ENCODE measurements at regions not wholly inside any gene's neighbourhood (a gene's known extent, or its start where the extent isn't known, plus 50 kb on each side); places are given as distances from the start of the nearest gene placed in this dataset.

GRCh38 chr22:33204408-33204807, 146.2 kb upstream of the SYN3 start:
- peaks cover 6% of the 10 kb centered on the region for H3K4me1 Mint-ChIP-seq
- DNase-seq = no peak
- no peak overlapping the region for H3K27ac Mint-ChIP-seq
- H3K4me3 Mint-ChIP-seq = no peak overlapping the region
- TF ChIP-seq CTCF (IDR thresholded peaks at IDR 0.05) = no peak
- no peaks in the 10 kb centered on the region for H3K36me3 Mint-ChIP-seq (ENCODE audit: low read depth)
- H3K27me3 Mint-ChIP-seq (ENCODE audit: low read depth, poor library complexity) = peaks cover 65% of the 10 kb centered on the region
- H3K9me3 Mint-ChIP-seq = peaks cover 3% of the 10 kb centered on the region

GRCh38 chr22:33202455-33202854, 144.3 kb upstream of the SYN3 start:
- Mint-ChIP-seq H3K4me3 (no peak overlapping the region), H3K4me1 (peaks cover 6% of the 10 kb centered on the region), H3K27me3 (ENCODE audit: low read depth, poor library complexity) (peaks cover 56% of the 10 kb centered on the region), H3K36me3 (ENCODE audit: low read depth) (no peaks in the 10 kb centered on the region), H3K27ac (no peak overlapping the region), H3K9me3 (peaks cover 9% of the 10 kb centered on the region)
- no peak for TF ChIP-seq CTCF (IDR thresholded peaks at IDR 0.05)
- DNase-seq = no peak

GRCh38 chr22:33194529-33195077, 136.4 kb upstream of the SYN3 start:
- H3K27ac Mint-ChIP-seq = no peak overlapping the region
- no peaks in the 10 kb centered on the region for H3K4me1 Mint-ChIP-seq
- peaks cover 4% of the 10 kb centered on the region for H3K27me3 Mint-ChIP-seq (ENCODE audit: low read depth, poor library complexity)
- H3K4me3 Mint-ChIP-seq = no peak overlapping the region
- H3K9me3 Mint-ChIP-seq = peaks cover 8% of the 10 kb centered on the region
- H3K36me3 Mint-ChIP-seq (ENCODE audit: low read depth) = no peaks in the 10 kb centered on the region
- no peak for TF ChIP-seq CTCF (IDR thresholded peaks at IDR 0.05)
- no peak for DNase-seq

GRCh38 chr22:33192156-33192555, 134.0 kb upstream of the SYN3 start:
- Mint-ChIP-seq H3K27me3 (ENCODE audit: low read depth, poor library complexity) (peaks cover 4% of the 10 kb centered on the region), H3K36me3 (ENCODE audit: low read depth) (no peaks in the 10 kb centered on the region), H3K4me1 (no peaks in the 10 kb centered on the region), H3K9me3 (no peaks in the 10 kb centered on the region), H3K4me3 (no peak overlapping the region), H3K27ac (no peak overlapping the region)
- TF ChIP-seq CTCF (IDR thresholded peaks at IDR 0.05) = no peak
- DNase-seq = no peak

DNA sequence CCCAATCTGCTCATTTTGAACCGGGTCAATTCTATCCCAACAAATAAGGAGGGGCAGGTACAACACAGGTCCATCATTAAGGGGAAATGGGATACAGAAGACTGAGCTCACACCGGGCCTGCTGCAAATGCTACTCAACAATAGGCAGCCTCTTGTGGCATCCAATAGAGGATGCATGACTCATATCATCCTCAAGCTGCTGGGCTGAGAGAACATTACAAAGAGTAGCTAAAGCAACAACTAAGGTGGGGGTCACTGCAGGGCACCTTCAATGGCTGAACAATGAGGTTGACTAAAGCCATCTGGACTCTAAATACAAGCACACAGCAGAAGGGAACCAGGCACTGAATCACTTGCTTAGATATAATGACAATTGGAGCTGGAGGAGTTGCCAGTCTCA, 130.1 kb upstream of the SYN3 start:
- Mint-ChIP-seq H3K4me1 (no peaks in the 10 kb centered on the region), H3K36me3 (ENCODE audit: low read depth) (no peaks in the 10 kb centered on the region), H3K27me3 (ENCODE audit: low read depth, poor library complexity) (peaks cover 7% of the 10 kb centered on the region), H3K27ac (no peak overlapping the region), H3K4me3 (no peak overlapping the region), H3K9me3 (no peaks in the 10 kb centered on the region)
- no peak for TF ChIP-seq CTCF (IDR thresholded peaks at IDR 0.05)
- no peak for DNase-seq

GRCh38 chr22:33186816-33187215, 128.6 kb upstream of the SYN3 start:
- Mint-ChIP-seq H3K27me3 (ENCODE audit: low read depth, poor library complexity) (peaks cover 4% of the 10 kb centered on the region), H3K4me3 (no peak overlapping the region), H3K27ac (no peak overlapping the region)

More at GRCh38 chr22:33186816-33187215, 128.6 kb upstream of the SYN3 start:
- no peak for DNase-seq
- H3K36me3 Mint-ChIP-seq (ENCODE audit: low read depth) = no peaks in the 10 kb centered on the region
- peaks cover 7% of the 10 kb centered on the region for H3K9me3 Mint-ChIP-seq
- TF ChIP-seq CTCF (IDR thresholded peaks at IDR 0.05) = no peak
- H3K4me1 Mint-ChIP-seq = no peaks in the 10 kb centered on the region

All from nephron progenitor cell (in vitro differentiated cells).